ENCODE measurements at regions not wholly inside any gene's neighbourhood (a gene's known extent, or its start where the extent isn't known, plus 50 kb on each side); places are given as distances from the start of the nearest gene placed in this dataset.

DNA sequence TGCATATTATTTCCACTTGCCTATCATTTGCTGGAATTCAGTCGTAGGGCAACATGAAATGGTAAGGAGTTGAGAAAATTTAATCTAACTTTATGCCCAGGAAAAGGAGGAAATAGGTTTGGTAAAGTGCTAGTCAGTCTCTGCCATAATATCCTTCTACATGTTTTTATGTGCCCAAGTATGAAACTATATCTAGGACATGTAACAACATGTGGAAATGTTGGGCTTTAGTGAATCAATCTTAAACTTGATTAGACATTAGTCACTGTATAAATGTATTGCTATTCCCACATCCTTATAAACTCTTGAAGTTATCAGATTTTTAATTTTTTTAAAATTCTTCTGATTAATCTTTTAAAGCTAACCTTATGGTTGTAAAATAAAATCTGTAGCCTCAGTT is 204.7 kb upstream of the ZRANB2 start:
- TF ChIP-seq, protein P1, sequence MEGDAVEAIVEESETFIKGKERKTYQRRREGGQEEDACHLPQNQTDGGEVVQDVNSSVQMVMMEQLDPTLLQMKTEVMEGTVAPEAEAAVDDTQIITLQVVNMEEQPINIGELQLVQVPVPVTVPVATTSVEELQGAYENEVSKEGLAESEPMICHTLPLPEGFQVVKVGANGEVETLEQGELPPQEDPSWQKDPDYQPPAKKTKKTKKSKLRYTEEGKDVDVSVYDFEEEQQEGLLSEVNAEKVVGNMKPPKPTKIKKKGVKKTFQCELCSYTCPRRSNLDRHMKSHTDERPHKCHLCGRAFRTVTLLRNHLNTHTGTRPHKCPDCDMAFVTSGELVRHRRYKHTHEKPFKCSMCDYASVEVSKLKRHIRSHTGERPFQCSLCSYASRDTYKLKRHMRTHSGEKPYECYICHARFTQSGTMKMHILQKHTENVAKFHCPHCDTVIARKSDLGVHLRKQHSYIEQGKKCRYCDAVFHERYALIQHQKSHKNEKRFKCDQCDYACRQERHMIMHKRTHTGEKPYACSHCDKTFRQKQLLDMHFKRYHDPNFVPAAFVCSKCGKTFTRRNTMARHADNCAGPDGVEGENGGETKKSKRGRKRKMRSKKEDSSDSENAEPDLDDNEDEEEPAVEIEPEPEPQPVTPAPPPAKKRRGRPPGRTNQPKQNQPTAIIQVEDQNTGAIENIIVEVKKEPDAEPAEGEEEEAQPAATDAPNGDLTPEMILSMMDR (conservative IDR thresholded peaks at IDR 0.05 in 1 of 2, IDR thresholded peaks at IDR 0.05 in 1 of 2; ENCODE audit: extremely low read depth in 1 of 2, insufficient read depth in 1 of 2, low read depth in 1 of 2, low read length in 2 of 2): no peak
- no peak for TF ChIP-seq EZH2 (IDR thresholded peaks at IDR 0.05; ENCODE audit: borderline replicate concordance, low read length)

Measured in mammary epithelial cell (primary cell).